ENCODE measurements at regions not wholly inside any gene's neighbourhood (a gene's known extent, or its start where the extent isn't known, plus 50 kb on each side); places are given as distances from the start of the nearest gene placed in this dataset.

DNA sequence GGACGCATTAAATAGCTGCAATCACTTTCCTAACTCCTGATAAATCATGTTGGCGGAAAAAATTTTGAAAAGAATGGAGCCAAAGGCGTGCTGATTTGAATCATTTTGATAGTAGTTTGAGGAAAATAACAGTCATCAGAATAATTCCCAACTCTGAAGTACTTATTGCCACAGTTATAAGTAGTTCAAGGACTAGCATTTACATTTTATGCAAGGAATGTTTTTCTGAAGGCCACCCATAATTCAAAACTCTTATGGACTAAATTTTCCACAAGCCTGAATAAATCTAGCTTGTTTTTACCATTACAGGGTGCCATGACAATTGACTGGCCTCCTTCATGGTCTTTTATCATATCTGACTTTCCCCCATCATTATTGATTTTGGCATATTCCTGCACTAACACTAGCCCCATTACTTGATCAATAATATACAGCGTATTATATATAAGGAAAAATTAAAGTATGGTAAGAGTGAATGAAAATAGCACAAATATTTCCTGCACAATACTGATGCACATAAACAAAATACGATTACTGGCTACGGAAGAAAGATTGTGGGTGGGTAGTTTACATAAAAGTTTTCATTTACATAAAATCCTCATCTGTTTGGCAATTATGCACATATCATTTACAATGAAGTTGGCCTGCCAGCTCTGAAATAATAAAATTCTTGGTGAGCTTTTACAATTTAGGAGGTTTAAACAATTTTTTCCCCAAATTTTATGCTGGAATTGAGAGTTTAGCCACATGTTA lies 334.6 kb downstream of the ARL6IP6 start:
- Histone ChIP-seq H3K79me2 (ENCODE audit: insufficient read depth, low read depth) (no peaks in the 10 kb centered on the region), H3K36me3 (ENCODE audit: insufficient read depth) (no peaks in the 10 kb centered on the region), H3K4me1 (ENCODE audit: low read depth, poor library complexity, severe bottlenecking) (peaks cover 13% of the 10 kb centered on the region), H3K9ac (no peak overlapping the region), H3K27me3 (ENCODE audit: insufficient read depth, low read depth) (no peaks in the 10 kb centered on the region), H3K4me2 (no peak overlapping the region), H2AFZ (ENCODE audit: low read depth) (no peak overlapping the region), H4K20me1 (ENCODE audit: insufficient read depth) (no peaks in the 10 kb centered on the region), H3K27ac (no peak overlapping the region), H3K4me3 (IDR thresholded peaks at IDR 0.05; ENCODE audit: insufficient read depth, low read depth, low read length) (no peak overlapping the region)
- no peak for TF ChIP-seq CTCF (conservative IDR thresholded peaks at IDR 0.05; ENCODE audit: low read depth, low read length)

DNA sequence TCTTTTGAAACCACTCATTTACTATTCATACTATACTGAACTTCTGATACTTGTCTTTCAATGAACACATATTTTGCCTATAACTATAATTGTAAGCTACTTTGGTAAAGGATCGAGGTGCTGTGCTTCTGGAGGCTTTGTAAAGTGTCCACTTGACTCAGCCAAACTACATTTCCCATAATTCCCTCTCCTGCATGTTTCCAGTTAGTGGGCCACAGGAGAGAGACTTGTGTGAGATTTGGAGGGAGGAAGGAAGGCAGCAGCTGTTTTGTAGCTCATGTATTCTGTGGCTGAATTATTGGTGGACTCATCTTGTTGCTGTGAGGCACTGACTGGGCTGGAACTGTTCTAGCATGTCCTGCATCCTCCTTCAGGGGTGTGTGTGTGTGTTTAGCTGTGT lies 328.8 kb downstream of the ARL6IP6 start:
- Histone ChIP-seq H3K4me3 (IDR thresholded peaks at IDR 0.05; ENCODE audit: insufficient read depth, low read depth, low read length) (no peak overlapping the region), H3K4me2 (no peak overlapping the region), H3K27ac (no peak overlapping the region), H4K20me1 (ENCODE audit: insufficient read depth) (no peaks in the 10 kb centered on the region), H3K27me3 (ENCODE audit: insufficient read depth, low read depth) (no peaks in the 10 kb centered on the region), H2AFZ (ENCODE audit: low read depth) (no peak overlapping the region), H3K9ac (no peak overlapping the region), H3K79me2 (ENCODE audit: insufficient read depth, low read depth) (no peaks in the 10 kb centered on the region), H3K36me3 (ENCODE audit: insufficient read depth) (no peaks in the 10 kb centered on the region), H3K4me1 (ENCODE audit: low read depth, poor library complexity, severe bottlenecking) (no peaks in the 10 kb centered on the region)
- no peak for TF ChIP-seq CTCF (conservative IDR thresholded peaks at IDR 0.05; ENCODE audit: low read depth, low read length)

GRCh38 chr2:153043385-153043784 lies 325.0 kb downstream of the ARL6IP6 start:
- no peak overlapping the region for H3K4me2 ChIP-seq
- H3K4me1 ChIP-seq (ENCODE audit: low read depth, poor library complexity, severe bottlenecking): no peaks in the 10 kb centered on the region
- no peak overlapping the region for H3K9ac ChIP-seq
- no peaks in the 10 kb centered on the region for H3K27me3 ChIP-seq (ENCODE audit: insufficient read depth, low read depth)
- no peak overlapping the region for H3K4me3 ChIP-seq (IDR thresholded peaks at IDR 0.05; ENCODE audit: insufficient read depth, low read depth, low read length)
- no peak for TF ChIP-seq CTCF (conservative IDR thresholded peaks at IDR 0.05; ENCODE audit: low read depth, low read length)
- H4K20me1 ChIP-seq (ENCODE audit: insufficient read depth): no peaks in the 10 kb centered on the region
- no peak overlapping the region for H2AFZ ChIP-seq (ENCODE audit: low read depth)
- H3K79me2 ChIP-seq (ENCODE audit: insufficient read depth, low read depth): no peaks in the 10 kb centered on the region
- no peak overlapping the region for H3K27ac ChIP-seq
- no peaks in the 10 kb centered on the region for H3K36me3 ChIP-seq (ENCODE audit: insufficient read depth)

GRCh38 chr2:153028626-153029025 lies 310.2 kb downstream of the ARL6IP6 start:
- no peak overlapping the region for H3K9ac ChIP-seq
- no peak for TF ChIP-seq CTCF (conservative IDR thresholded peaks at IDR 0.05; ENCODE audit: low read depth, low read length)

More at GRCh38 chr2:153028626-153029025, 310.2 kb downstream of the ARL6IP6 start:
- H3K36me3 ChIP-seq (ENCODE audit: insufficient read depth): no peaks in the 10 kb centered on the region
- H3K79me2 ChIP-seq (ENCODE audit: insufficient read depth, low read depth): no peaks in the 10 kb centered on the region
- no peak overlapping the region for H3K4me2 ChIP-seq
- no peak overlapping the region for H3K27ac ChIP-seq
- no peak overlapping the region for H3K4me3 ChIP-seq (IDR thresholded peaks at IDR 0.05; ENCODE audit: insufficient read depth, low read depth, low read length)
- H3K27me3 ChIP-seq (ENCODE audit: insufficient read depth, low read depth): no peaks in the 10 kb centered on the region
- H4K20me1 ChIP-seq (ENCODE audit: insufficient read depth): no peaks in the 10 kb centered on the region
- no peaks in the 10 kb centered on the region for H3K4me1 ChIP-seq (ENCODE audit: low read depth, poor library complexity, severe bottlenecking)
- no peak overlapping the region for H2AFZ ChIP-seq (ENCODE audit: low read depth)

Data from KMS-11 (cell line).